ENCODE measurements at regions not wholly inside any gene's neighbourhood (a gene's known extent, or its start where the extent isn't known, plus 50 kb on each side); places are given as distances from the start of the nearest gene placed in this dataset.

- TF ChIP-seq CTCF (IDR thresholded peaks at IDR 0.05) (no peak), POLR2AphosphoS5 (IDR thresholded peaks at IDR 0.05) (no peak)
Observed at GRCh38 chr18:38940863-38941531, 1375.4 kb upstream of the CELF4 start.
